IMR-90 (cell line): ENCODE measurements at regions not wholly inside any gene's neighbourhood (a gene's known extent, or its start where the extent isn't known, plus 50 kb on each side); places are given as distances from the start of the nearest gene placed in this dataset.

ENCODE experiments used
- ATAC-seq: fragments of 200-7000 bp; cut with Tn5 transposase; 2 replicates; pipeline ENCODE4 v1.9.1; 2020; ENCODE audit warnings: low read depth, mild to moderate bottlenecking, moderate library complexity
- BruUV-seq: library from RNA; stranded (reverse); fragments of 400-500 nt; replicated peaks from 2 replicates; lab custom pipeline; 2021; lab: Mats Ljungman, UMichigan
- CTCF ChIA-PET: fragments of 300-600 bp; formaldehyde crosslinking; extraction: SDS; loops from one replicate; lab custom pipeline; 2021; ENCODE audit warnings: antibody characterized with exemption; lab: Yijun Ruan, JAX
- POLR2A ChIA-PET: fragments of 300-600 bp; sonication (Branson Sonifier 250); formaldehyde crosslinking; loops from one replicate; lab custom pipeline; 2022; ENCODE audit warnings: antibody characterized with exemption; ENCODE audit not compliant: unreplicated experiment; lab: Charles Lee
- DNase-seq: peaks from one replicate; pipeline ENCODE4 v3.0.0; 2013
- H2AFZ ChIP-seq: replicated peaks from 2 replicates; pipeline ENCODE3; 2013; ENCODE audit warnings: low read length, mild to moderate bottlenecking; ENCODE audit not compliant: poor library complexity
- H2AK5ac ChIP-seq: 2 replicates; pipeline ENCODE4 v1.6.1; 2013; ENCODE audit warnings: low read depth, low read length, inconsistent platforms
- H2AK9ac ChIP-seq: replicated peaks from 2 replicates; pipeline ENCODE3; 2013; ENCODE audit warnings: mild to moderate bottlenecking, low read depth, low read length, moderate library complexity; ENCODE audit not compliant: poor library complexity
- H2BK120ac ChIP-seq: 2 replicates; pipeline ENCODE4 v1.6.1; 2013; ENCODE audit warnings: low read depth, low read length, inconsistent platforms
- H2BK15ac ChIP-seq: 3 replicates; pipeline ENCODE4 v1.6.1; 2013; ENCODE audit warnings: low read depth, low read length, inconsistent platforms
- H2BK20ac ChIP-seq: 2 replicates; pipeline ENCODE4 v1.6.1; 2013; ENCODE audit warnings: low read depth, mild to moderate bottlenecking, inconsistent platforms, low read length, moderate library complexity
- H2BK5ac ChIP-seq: 2 replicates; pipeline ENCODE4 v1.6.1; 2013; ENCODE audit warnings: mild to moderate bottlenecking, low read depth, low read length, inconsistent platforms; ENCODE audit not compliant: poor library complexity, severe bottlenecking
- H3K14ac ChIP-seq: replicated peaks from 2 replicates; pipeline ENCODE4 v1.6.1; 2013; ENCODE audit warnings: low read depth, low read length, inconsistent platforms
- H3K18ac ChIP-seq: 2 replicates; pipeline ENCODE4 v1.6.1; 2013; ENCODE audit warnings: low read depth, low read length, control low read depth
- H3K23ac ChIP-seq: 2 replicates; pipeline ENCODE4 v1.6.1; 2013; ENCODE audit warnings: low read depth, low read length, inconsistent platforms
- H3K27ac ChIP-seq: 2 replicates; pipeline ENCODE4 v1.5.1; 2013; ENCODE audit warnings: mild to moderate bottlenecking, control low read depth, low read length; ENCODE audit not compliant: insufficient read depth
- H3K27me3 ChIP-seq: 2 replicates; pipeline ENCODE4 v1.6.1; 2013; ENCODE audit warnings: low read length; ENCODE audit not compliant: control insufficient read depth, insufficient read depth
- H3K36me3 ChIP-seq: 2 replicates; pipeline ENCODE4 v1.6.1; 2013; ENCODE audit warnings: low read length, mixed read lengths; ENCODE audit not compliant: control insufficient read depth, insufficient read depth
- H3K4ac ChIP-seq: 2 replicates; pipeline ENCODE4 v1.6.1; 2013; ENCODE audit warnings: low read depth, low read length, inconsistent platforms
- H3K4me1 ChIP-seq: 2 replicates; pipeline ENCODE4 v1.6.1; 2013; ENCODE audit warnings: low read length, mixed read lengths; ENCODE audit not compliant: control insufficient read depth, insufficient read depth
- H3K4me2 ChIP-seq: 2 replicates; pipeline ENCODE4 v1.6.1; 2013; ENCODE audit warnings: low read depth, mild to moderate bottlenecking, control low read depth, low read length, moderate library complexity
- H3K4me3 ChIP-seq: 2 replicates; pipeline ENCODE4 v1.5.1; 2013; ENCODE audit warnings: low read depth, mild to moderate bottlenecking, control low read depth, low read length, moderate library complexity; ENCODE audit not compliant: insufficient read depth
- H3K56ac ChIP-seq: 2 replicates; pipeline ENCODE4 v1.6.1; 2013; ENCODE audit warnings: low read length, inconsistent platforms; ENCODE audit not compliant: insufficient read depth; ENCODE audit errors: extremely low read depth
- H3K79me1 ChIP-seq, 2 experiments: 2 replicates each; pipeline ENCODE4 v1.6.1; 2013; ENCODE audit warnings: low read length in 2 of 2, inconsistent platforms in 1 of 2, low read depth in 1 of 2
- H3K9ac ChIP-seq: 2 replicates; pipeline ENCODE4 v1.6.1; 2013; ENCODE audit warnings: low read depth, low read length, control low read depth
- H3K9me1 ChIP-seq: 2 replicates; pipeline ENCODE4 v1.6.1; 2013; ENCODE audit warnings: low read length, inconsistent platforms; ENCODE audit not compliant: insufficient read depth
- H3K9me3 ChIP-seq: 2 replicates; pipeline ENCODE4 v1.6.1; 2013; ENCODE audit warnings: low read length; ENCODE audit not compliant: control insufficient read depth, insufficient read depth
- H4K20me1 ChIP-seq: 2 replicates; pipeline ENCODE4 v1.6.1; 2013; ENCODE audit warnings: low read length, inconsistent platforms; ENCODE audit not compliant: insufficient read depth
- H4K5ac ChIP-seq: 2 replicates; pipeline ENCODE4 v1.6.1; 2013; ENCODE audit warnings: mild to moderate bottlenecking, low read depth, low read length, control low read depth
- H4K8ac ChIP-seq, 2 experiments: 2 replicates each; pipeline ENCODE4 v1.6.1; 2013; ENCODE audit warnings: low read depth in 2 of 2, low read length in 2 of 2, control low read depth in 1 of 2, inconsistent platforms in 1 of 2
- H4K91ac ChIP-seq: 2 replicates; pipeline ENCODE4 v1.6.1; 2013; ENCODE audit warnings: low read depth, low read length, inconsistent platforms; ENCODE audit not compliant: insufficient read depth
- BHLHE40 ChIP-seq: fragments of 150-350 bp; IDR thresholded peaks from 2 replicates; pipeline ENCODE4 v1.6.1; 2016; ENCODE audit warnings: mild to moderate bottlenecking, low read depth, low read length
- CEBPB ChIP-seq: IDR thresholded peaks from 2 replicates; pipeline ENCODE4 v1.6.1; 2012; ENCODE audit warnings: low read depth, low read length, improper control_type of control experiment
- CHD1 ChIP-seq: IDR thresholded peaks from 2 replicates; pipeline ENCODE4 v1.6.1; 2012; ENCODE audit warnings: low read depth, low read length, improper control_type of control experiment
- FOS ChIP-seq: fragments of 150-350 bp; IDR thresholded peaks from 2 replicates; pipeline ENCODE4 v1.6.1; 2016; ENCODE audit warnings: low read depth, low read length
- MAFK ChIP-seq: IDR thresholded peaks from 2 replicates; pipeline ENCODE4 v1.6.1; 2012; ENCODE audit warnings: low read depth, low read length, improper control_type of control experiment
- MAZ ChIP-seq: IDR thresholded peaks from 2 replicates; pipeline ENCODE4 v1.6.1; 2012; ENCODE audit warnings: low read depth, mild to moderate bottlenecking, low read length, improper control_type of control experiment, moderate library complexity, borderline replicate concordance
- MXI1 ChIP-seq: IDR thresholded peaks from 2 replicates; pipeline ENCODE4 v1.6.1; 2012; ENCODE audit warnings: low read depth, mild to moderate bottlenecking, low read length, moderate library complexity, borderline replicate concordance
- NFE2L2 ChIP-seq: fragments of 150-350 bp; IDR thresholded peaks from 2 replicates; pipeline ENCODE4 v1.6.1; 2016; ENCODE audit warnings: low read depth, mild to moderate bottlenecking, low read length
- POLR2A ChIP-seq: IDR thresholded peaks from 2 replicates; pipeline ENCODE4 v1.6.1; 2012; ENCODE audit warnings: mild to moderate bottlenecking, low read depth, low read length
- RAD21 ChIP-seq: IDR thresholded peaks from 2 replicates; pipeline ENCODE4 v1.6.1; 2012; ENCODE audit warnings: low read length, improper control_type of control experiment
- RCOR1 ChIP-seq: IDR thresholded peaks from 2 replicates; pipeline ENCODE4 v1.6.1; 2012; ENCODE audit warnings: mild to moderate bottlenecking, low read length, improper control_type of control experiment; ENCODE audit not compliant: insufficient replicate concordance
- RFX5 ChIP-seq: IDR thresholded peaks from 2 replicates; pipeline ENCODE4 v1.8.0; 2012; ENCODE audit warnings: low read depth, mild to moderate bottlenecking, low read length, moderate library complexity
- SMC3 ChIP-seq: fragments of 150-350 bp; IDR thresholded peaks from 2 replicates; pipeline ENCODE4 v1.6.1; 2016; ENCODE audit warnings: low read depth, mild to moderate bottlenecking, antibody characterized with exemption, low read length, moderate library complexity
- WGBS, 2 experiments: methylation state at CpG; one replicate each; pipeline versions ENCODE4 v1.1.5 to v1.1.7; 2013; ENCODE audit warnings: missing lambda C conversion rate in 2 of 2; ENCODE audit not compliant: insufficient read length in 1 of 2; ENCODE audit errors: extremely low coverage in 2 of 2; 5-methylcytosine and 5-hydroxymethylcytosine counted together
- dilution Hi-C: fragments of 300-500 bp; cut with HindIII; formaldehyde crosslinking; loops from one replicate; pipeline ENCODE4 v1.14.3; 2018; ENCODE audit warnings: low sequenced_read_pairs; ENCODE audit not compliant: unreplicated experiment
- in situ Hi-C: fragments of 300-500 bp; cut with MboI; formaldehyde crosslinking; loops from 3 replicates; pipeline ENCODE4 v1.14.3; 2019; ENCODE audit warnings: low sequenced_read_pairs, inconsistent platforms, mixed read lengths
- intact Hi-C: fragments of 100-400 bp; cut with micrococcal nuclease; formaldehyde crosslinking; loops from 2 replicates; pipeline ENCODE4 v1.10.0; 2022
- TF ChIP-seq, protein P1 (sequence below): fragments of 150-350 bp; IDR thresholded peaks from 2 replicates; pipeline ENCODE4 v1.6.1; 2017; ENCODE audit warnings: mild to moderate bottlenecking, antibody characterized with exemption, low read length, low read depth
- TF ChIP-seq, protein P2 (sequence below): conservative IDR thresholded peaks from 2 replicates; pipeline ENCODE4 v1.5.1; 2012; ENCODE audit warnings: mild to moderate bottlenecking, low read depth, low read length, improper control_type of control experiment
- TF ChIP-seq, protein P3 (sequence below): fragments of 150-350 bp; IDR thresholded peaks from 2 replicates; pipeline ENCODE4 v1.6.1; 2016; ENCODE audit warnings: low read depth, mild to moderate bottlenecking, low read length, moderate library complexity, borderline replicate concordance

DNA sequence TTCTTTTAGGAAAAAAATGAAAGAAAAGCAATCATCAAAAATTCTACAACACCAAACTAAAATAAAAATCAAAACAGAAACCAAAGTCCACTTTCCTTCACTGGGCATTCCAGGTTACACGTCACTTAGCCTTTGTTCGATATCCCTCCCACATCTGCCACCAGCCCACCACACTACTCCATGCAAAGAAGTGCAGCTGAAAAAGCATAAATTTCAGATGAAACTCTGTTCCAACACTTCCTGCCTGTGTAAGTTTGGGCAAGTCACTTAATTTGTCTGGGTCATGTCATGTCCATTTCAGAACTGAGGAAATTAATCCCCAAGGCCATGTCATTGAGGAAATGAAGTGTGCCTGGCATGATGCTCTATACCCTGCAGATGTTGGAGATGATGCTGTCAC is 354.3 kb upstream of the USP24 start:
- no peak overlapping the region for H2AFZ ChIP-seq
- no peak overlapping the region; the same call in 1 of the 2 replicates for H4K5ac ChIP-seq
- H3K18ac ChIP-seq, result no peak overlapping the region
- no peaks in the 10 kb centered on the region for H4K20me1 ChIP-seq
- no peak overlapping the region for H3K23ac ChIP-seq
- H2BK20ac ChIP-seq, result no peak overlapping the region
- DNase-seq (no peak), ATAC-seq (no peak)
- H3K27me3 ChIP-seq, result no peaks in the 10 kb centered on the region
- H2BK120ac ChIP-seq, result 0 out of 2 replicates have a peak overlapping the region, but pooled peaks have one; percentile 11
- BruUV-seq, result no TSS peak
- H3K4me2 ChIP-seq, result no peak overlapping the region
- TF ChIP-seq MAZ (no peak), POLR2A (no peak), MXI1 (no peak), CHD1 (no peak), RFX5 (no peak), MAFK (no peak), CEBPB (no peak), RCOR1 (no peak), NFE2L2 (no peak), FOS (no peak), SMC3 (no peak), RAD21 (no peak), BHLHE40 (no peak)
- TF ChIP-seq, protein P1, sequence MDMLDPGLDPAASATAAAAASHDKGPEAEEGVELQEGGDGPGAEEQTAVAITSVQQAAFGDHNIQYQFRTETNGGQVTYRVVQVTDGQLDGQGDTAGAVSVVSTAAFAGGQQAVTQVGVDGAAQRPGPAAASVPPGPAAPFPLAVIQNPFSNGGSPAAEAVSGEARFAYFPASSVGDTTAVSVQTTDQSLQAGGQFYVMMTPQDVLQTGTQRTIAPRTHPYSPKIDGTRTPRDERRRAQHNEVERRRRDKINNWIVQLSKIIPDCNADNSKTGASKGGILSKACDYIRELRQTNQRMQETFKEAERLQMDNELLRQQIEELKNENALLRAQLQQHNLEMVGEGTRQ, result no peak
- TF ChIP-seq, protein P2, sequence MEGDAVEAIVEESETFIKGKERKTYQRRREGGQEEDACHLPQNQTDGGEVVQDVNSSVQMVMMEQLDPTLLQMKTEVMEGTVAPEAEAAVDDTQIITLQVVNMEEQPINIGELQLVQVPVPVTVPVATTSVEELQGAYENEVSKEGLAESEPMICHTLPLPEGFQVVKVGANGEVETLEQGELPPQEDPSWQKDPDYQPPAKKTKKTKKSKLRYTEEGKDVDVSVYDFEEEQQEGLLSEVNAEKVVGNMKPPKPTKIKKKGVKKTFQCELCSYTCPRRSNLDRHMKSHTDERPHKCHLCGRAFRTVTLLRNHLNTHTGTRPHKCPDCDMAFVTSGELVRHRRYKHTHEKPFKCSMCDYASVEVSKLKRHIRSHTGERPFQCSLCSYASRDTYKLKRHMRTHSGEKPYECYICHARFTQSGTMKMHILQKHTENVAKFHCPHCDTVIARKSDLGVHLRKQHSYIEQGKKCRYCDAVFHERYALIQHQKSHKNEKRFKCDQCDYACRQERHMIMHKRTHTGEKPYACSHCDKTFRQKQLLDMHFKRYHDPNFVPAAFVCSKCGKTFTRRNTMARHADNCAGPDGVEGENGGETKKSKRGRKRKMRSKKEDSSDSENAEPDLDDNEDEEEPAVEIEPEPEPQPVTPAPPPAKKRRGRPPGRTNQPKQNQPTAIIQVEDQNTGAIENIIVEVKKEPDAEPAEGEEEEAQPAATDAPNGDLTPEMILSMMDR, result no peak
- TF ChIP-seq, protein P3, sequence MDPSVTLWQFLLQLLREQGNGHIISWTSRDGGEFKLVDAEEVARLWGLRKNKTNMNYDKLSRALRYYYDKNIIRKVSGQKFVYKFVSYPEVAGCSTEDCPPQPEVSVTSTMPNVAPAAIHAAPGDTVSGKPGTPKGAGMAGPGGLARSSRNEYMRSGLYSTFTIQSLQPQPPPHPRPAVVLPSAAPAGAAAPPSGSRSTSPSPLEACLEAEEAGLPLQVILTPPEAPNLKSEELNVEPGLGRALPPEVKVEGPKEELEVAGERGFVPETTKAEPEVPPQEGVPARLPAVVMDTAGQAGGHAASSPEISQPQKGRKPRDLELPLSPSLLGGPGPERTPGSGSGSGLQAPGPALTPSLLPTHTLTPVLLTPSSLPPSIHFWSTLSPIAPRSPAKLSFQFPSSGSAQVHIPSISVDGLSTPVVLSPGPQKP, result no peak
- H2AK5ac ChIP-seq, result no peak overlapping the region
- H3K9ac ChIP-seq, result no peak overlapping the region
- in situ Hi-C loops (no loop called here), intact Hi-C loops (no loop called here), dilution Hi-C loops (no loop called here)
- no peak overlapping the region for H3K14ac ChIP-seq
- ChIA-PET CTCF (no interaction called here), POLR2A (interaction anchor here (1.1 kb wide), 1 partner anchor 42 kb away, joined by 8 read pairs; no protein-coding TSS in a partner anchor)
- no peaks in the 10 kb centered on the region for H3K79me1 ChIP-seq
- H3K56ac ChIP-seq, result no peak overlapping the region
- peaks cover 5% of the 10 kb centered on the region; the same call in 1 of the 2 replicates for H3K9me1 ChIP-seq
- H2AK9ac ChIP-seq, result no peak overlapping the region
- H4K8ac ChIP-seq, result peak overlapping the region in 1 of 2 experiments; percentile 40; a peak in 1 of 4 replicates
- H3K36me3 ChIP-seq, result no peaks in the 10 kb centered on the region
- WGBS, 2 experiments, result 100% methylated on average over 1 of the region's 2 CpGs; no CpG with 5 or more reads in 1 of the 2 experiments
- 0 out of 2 replicates have a peak overlapping the region, but pooled peaks have one; percentile 2 for H3K4ac ChIP-seq
- peaks cover 6% of the 10 kb centered on the region for H3K4me1 ChIP-seq
- H2BK15ac ChIP-seq, result no peak overlapping the region
- no peak overlapping the region for H3K27ac ChIP-seq
- no peak overlapping the region for H2BK5ac ChIP-seq
- no peak overlapping the region for H3K4me3 ChIP-seq
- H4K91ac ChIP-seq, result no peak overlapping the region
- H3K9me3 ChIP-seq, result no peaks in the 10 kb centered on the region
